DMS53 (cell line): ENCODE measurements at regions not wholly inside any gene's neighbourhood (a gene's known extent, or its start where the extent isn't known, plus 50 kb on each side); places are given as distances from the start of the nearest gene placed in this dataset.
A peak's percentile ranks its signal among the peaks of the same experiment; 100 is the strongest.
"Not testable (repeated sequence)": the region's sequence is repeated elsewhere in the genome, so short reads cannot be mapped to it uniquely, and the experiment has no call there.

Experiments used
- DNase-seq: peaks from one replicate; lab custom pipeline; 2025; lab: John Stamatoyannopoulos, UW

- no peak for DNase-seq
These were observed 1239.8 kb downstream of the TMEM121 start for GRCh38 chr14:106766145-106766544.

DNA sequence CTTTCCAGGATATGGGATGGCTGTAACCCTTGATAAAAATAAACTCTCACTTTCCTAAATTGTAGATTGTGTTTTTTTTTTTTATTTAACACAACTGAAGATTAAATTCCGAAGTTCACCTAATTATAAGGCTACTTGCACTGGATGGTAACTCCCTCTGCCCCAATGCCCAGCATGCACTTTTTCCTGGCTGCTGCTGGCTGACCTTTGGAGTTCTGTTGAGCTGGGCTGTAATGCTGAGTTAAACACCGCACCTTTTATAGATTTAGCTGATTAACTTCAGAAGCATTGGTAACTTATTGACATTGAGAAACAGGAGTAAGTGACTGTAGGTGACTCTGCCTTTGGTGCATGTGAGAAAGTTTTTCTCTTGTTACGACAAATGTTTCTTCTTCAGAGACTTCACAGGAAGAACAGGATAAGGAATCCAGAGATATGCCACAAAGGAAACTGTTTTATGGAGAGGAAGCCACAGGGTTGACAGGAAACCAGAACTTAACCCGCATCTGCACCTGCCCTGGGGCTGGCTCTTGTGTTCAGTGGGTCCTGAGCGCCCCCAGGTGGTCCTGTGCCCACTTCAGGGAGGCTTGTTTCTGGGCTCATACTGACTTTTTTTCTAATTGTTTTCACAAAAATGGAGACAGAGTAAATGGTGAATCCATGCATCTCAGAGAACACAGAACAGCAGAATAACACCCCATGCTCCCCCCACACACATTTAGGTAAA, 1240.3 kb downstream of the TMEM121 start:
- not testable (repeated sequence) for DNase-seq

DNA sequence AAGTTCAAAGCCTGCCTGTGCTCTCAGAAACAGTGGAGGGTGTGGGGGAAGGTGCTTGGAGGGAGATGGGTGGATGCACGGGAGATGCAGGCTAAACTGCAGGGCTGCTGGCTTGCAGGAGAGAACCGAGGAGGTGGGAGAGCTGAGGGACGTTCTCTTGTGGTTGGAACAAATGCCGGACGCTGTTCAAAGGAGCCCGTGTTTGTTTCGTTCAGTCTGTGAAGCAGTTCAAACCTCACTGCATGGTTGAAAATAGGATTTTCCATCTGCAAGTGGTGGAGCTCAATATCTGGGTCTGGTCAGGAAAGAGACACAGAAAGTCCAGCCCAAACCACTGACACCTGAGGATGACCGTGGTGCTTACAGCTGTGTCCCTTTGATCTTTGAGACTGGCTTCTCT, 1241.8 kb downstream of the TMEM121 start:
- not testable (repeated sequence) for DNase-seq

DNA sequence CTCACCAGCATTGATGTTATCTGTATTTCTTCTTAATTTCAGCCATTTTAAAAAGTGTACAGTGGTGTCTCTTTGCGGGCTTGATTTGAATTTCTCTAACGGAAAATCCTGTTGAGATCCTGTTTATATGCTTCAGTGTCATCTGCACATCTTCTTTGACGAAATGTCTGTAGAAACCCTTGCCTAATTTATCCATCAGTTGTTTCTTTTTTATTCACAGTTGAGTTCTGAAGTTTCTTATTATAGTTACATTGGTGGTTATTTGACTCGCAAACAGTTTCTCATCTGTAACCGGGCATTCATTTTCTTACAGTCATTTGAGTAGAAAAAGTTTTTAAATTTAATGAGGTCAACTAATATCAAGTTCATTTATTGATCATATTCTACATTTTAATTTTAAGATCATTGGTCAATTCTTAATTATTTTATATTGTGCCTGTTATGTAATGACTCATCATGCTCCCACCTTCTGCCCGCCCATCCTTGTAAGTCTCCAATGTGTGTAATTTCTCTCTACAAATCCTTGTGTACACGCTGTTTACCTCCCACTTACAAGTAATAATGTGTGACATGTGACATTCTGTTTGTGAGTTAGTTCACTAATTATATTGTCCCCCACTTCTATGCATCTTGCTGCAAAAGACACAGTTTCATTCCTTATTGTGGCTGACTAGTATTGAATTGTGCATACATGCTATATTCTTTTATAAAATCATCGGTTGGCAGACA, 1242.8 kb downstream of the TMEM121 start:
- not testable (repeated sequence) for DNase-seq

GRCh38 chr14:106770158-106770672, 1243.8 kb downstream of the TMEM121 start:
- DNase-seq: not testable (repeated sequence)

DNA sequence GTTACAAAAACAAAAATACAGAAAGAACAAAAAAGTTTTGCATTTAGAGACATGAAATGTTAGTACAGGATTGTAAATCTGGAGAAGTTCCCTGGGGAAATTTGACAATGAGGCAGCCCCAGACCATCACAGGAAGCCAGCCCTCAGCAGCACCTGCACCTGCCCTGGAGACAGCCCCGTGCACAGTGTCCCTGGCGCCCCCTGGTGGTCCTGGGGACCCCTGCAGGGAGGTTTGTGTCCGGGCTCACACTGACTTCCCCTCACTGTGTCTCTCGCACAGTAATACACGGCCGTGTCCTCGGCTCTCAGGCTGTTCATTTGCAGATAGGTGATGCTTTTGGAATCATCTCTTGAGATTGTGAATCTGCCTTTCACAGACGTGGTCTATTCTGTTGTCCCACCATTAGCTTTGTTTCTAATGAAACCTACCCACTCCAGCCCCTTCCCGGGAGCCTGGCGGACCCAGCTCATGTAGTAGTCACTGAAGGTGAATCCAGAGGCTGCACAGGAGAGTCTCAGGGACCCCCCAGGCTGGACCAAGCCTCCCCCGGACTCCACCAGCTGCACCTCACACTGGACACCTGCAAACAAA, 1248.6 kb downstream of the TMEM121 start:
- DNase-seq: peak; percentile 67

GRCh38 chr14:106776395-106776983, 1250.1 kb downstream of the TMEM121 start:
- no peak for DNase-seq

DNA sequence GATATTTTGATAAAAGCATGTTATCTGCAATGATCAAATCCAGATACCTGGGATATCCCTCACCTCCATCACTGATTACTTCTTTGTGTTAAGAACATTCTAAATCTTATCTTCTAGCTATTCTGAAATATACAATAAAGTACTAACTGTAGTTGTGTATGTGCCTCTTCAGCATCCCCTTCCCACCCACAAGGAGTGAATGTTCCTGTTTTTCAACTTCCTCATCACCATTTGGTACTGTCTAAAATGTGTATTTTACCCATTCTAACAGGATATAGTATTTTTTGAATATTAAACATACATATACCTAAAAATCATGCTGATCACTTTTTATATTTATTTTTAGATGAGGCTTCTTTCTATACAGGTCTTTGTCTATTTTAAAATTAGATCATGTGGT, 1252.6 kb downstream of the TMEM121 start:
- DNase-seq: no peak

DNA sequence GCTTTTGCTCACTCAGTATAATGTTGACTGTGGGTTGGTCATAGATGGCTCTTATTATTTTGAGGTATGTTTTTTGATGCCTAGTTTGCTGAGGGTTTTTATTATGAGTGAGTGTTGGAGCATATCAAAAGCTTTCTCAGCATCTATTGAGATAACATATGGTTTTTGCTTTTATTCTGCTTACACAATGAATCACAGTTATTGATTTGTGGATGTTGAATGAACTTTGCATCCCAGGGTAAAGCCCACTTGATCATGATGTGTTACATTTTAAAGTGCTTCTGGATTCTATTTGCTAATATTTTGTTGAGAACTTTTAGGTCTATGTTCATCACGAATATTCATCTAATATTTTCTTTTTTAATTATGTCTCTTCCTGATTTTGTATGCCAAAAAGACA, 1260.3 kb downstream of the TMEM121 start:
- no peak for DNase-seq

- no peak for DNase-seq
These were observed 1261.2 kb downstream of the TMEM121 start for GRCh38 chr14:106787626-106788025.

DNA sequence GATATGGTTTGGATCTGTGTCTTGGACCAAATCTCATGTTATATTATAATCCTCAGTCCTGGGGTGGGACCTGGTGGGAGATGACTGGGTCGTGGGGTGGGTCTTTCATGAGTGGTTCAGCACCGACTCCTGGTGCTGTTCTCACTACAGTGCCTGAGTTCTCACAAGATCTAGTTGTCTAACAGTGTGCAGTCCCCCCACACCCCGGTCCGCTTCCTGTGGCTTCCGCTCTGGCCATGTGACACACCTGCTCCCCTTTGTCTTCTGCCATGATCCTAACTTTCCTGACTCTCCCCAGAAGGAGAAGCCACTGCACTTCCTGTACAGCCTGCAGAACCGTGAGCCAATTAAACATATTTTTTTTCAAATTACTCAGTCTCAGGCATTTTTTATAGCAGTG, 1262.2 kb downstream of the TMEM121 start:
- no peak for DNase-seq

DNA sequence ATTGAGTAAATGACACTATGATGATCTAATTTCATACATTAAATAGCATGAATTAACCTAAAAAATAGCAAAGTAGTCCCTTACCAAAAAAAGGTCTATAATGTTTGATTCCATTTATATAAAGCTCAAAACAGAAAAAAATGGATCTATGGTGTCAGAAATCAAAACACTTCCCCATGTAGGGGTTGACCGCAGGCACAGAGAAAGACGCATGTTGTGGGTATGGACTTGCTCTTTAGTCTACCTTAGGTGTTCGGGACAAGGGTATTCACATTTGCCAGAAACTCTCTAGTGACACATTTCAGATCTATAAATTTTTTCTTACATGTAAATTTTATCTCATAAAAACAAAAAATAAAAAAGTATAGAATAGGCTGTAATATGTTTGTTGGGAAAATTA, 1262.9 kb downstream of the TMEM121 start:
- no peak for DNase-seq

DNA sequence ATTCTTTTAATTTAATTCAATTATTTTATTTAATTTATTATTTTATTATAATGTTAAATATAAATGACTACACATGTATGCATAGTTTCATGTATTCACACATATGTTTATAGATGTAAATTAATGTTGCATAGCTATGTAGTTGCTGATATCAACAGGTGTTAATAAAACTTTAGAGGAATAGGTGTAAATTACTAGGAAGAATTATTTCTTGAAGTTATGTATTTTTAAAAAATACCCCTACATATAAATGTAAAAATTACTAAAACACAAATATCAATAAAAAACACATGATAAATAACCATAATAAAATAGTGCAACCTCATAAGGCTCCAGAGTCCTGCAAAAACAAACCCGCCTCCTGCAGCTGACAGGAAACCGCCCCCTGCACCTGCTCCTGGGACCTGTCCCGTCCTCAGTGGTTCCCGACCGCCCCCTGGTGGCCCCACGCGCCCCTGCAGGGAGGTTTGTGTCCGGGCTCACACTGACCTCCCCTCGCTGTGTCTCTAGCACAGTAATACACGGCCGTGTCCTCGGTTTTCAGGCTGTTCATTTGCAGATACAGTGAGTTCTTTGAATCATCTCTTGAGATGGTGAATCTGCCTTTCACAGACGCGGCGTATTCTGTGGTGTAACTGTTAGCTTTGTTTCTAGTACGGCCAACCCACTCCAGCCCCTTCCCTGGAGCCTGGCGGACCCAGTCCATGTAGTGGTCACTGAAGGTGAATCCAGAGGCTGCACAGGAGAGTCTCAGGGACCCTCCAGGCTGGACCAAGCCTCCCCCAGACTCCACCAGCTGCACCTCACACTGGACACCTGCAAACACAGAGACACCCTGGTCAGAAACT, 1264.0 kb downstream of the TMEM121 start:
- peak; percentile 90 for DNase-seq

GRCh38 chr14:106792543-106792942, 1266.2 kb downstream of the TMEM121 start:
- DNase-seq: no peak

DNA sequence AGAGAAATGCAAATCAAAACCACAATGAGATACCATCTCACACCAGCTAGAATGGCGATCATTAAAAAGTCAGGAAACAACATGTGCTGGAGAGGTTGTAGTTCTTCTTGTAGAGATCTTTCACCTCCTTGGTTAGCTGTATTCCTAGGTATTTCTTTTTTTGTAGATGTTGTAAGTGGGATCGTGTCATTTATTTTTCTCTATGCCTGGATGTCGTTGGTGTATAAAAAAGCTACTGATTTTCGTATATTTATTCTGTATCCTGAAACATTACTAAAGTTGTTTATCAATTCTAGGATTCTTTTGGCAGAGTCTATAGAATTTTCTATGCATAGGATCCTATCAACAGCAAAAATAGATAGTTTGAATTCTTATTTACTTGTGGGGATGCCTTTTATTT, 1271.8 kb downstream of the TMEM121 start:
- DNase-seq: not testable (repeated sequence)

DNA sequence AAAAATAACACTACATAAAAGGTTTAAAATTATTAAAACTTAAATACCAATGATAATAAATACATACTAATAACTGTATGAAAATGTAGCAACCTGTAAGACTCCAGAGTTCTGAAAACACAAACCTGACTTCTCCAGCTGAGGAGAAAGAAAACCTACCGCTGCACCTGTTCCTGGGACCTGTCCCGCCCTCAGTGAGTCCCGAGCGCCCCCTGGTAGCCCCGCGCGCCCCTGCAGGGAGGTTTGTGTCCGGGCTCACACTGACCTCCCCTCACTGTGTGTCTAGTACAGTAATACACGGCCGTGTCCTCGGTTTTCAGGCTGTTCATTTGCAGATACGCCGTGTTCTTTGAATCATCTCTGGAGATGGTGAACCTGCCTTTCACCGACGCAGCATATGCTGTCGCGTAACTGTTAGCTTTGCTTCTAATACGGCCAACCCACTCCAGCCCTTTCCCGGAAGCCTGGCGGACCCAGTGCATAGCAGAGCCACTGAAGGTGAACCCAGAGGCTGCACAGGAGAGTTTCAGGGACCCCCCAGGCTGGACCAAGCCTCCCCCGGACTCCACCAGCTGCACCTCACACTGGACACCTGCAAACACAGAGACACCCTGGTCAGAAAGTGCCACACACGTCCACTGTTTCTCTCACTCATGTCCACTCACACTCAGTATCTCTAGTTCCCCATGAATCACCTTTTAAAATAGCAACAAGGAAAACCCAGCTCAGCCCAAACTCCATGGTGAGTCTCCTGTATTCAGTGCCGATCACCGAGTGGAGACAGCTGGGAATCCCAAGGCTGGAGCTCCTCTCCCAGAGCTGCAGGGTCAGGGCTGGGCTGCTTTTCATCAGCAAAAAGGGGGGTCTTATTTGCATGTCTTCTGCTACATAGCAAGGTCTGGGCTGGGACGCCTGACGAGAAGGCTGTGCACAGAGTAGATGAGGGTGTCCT, 1276.3 kb downstream of the TMEM121 start:
- DNase-seq: peak; percentile 86

DNA sequence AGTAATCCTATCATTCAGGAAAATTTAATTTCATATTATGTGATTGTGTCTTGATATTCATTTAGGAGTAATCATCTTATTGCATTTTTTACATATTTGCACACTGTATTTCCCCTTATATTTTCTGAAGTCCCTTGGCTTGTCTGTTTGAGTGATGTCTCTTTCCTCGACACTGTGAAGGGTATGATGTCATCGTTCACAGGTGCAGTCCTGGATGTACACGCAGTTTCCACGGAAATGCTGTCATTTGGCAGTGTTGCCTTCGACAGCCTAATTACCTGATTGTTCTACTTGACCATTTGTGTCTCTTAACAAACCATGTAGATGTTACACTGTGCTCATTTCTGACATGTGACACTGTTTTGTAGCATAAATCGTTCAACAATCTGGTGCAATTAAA, 1277.0 kb downstream of the TMEM121 start:
- DNase-seq: peak; percentile 43

- no peak for DNase-seq
These were observed 1281.1 kb downstream of the TMEM121 start for GRCh38 chr14:106807493-106807892.

GRCh38 chr14:106808458-106808857, 1282.1 kb downstream of the TMEM121 start:
- DNase-seq: peak; percentile 25

GRCh38 chr14:106808907-106809306, 1282.5 kb downstream of the TMEM121 start:
- DNase-seq: no peak
